Adrenal gland (tissue), 9 donors: ENCODE measurements at regions not wholly inside any gene's neighbourhood (a gene's known extent, or its start where the extent isn't known, plus 50 kb on each side); places are given as distances from the start of the nearest gene placed in this dataset.

Source experiments
- DNase-seq, 7 donors: peaks; one replicate each; pipeline ENCODE4 v3.0.0-alpha.2; 2019 to 2020
- H3K27ac ChIP-seq, 5 donors: fragments of 200-600 bp; sonication (generic) in 4 of 5; 1 replicate in 3 of 5; 2 replicates in 2 of 5; pipeline versions ENCODE4 v1.5.1 to v1.8.0; 2016 to 2020; ENCODE audit warnings: mild to moderate bottlenecking in 1 of 5
- H3K27me3 ChIP-seq: fragments of 200-600 bp; 2 replicates; pipeline ENCODE4 v1.8.0; 2021
- H3K36me3 ChIP-seq, 2 donors: fragments of 200-600 bp; replicated peaks in 1 of 2; 1 replicate in 1 of 2; 2 replicates in 1 of 2; pipeline versions ENCODE4 v1.5.1 to v1.8.0; 2018 to 2022
- H3K4me1 ChIP-seq, 2 donors: fragments of 200-600 bp; replicated peaks in 1 of 2; 1 replicate in 1 of 2; 2 replicates in 1 of 2; pipeline versions ENCODE4 v1.5.1 to v1.8.0; 2018 to 2021
- H3K4me3 ChIP-seq, 4 donors: fragments of 200-600 bp; sonication (generic) in 3 of 4; one replicate each; pipeline ENCODE4 v1.5.1; 2016 to 2018
- H3K9me3 ChIP-seq, 3 donors: fragments of 200-600 bp; sonication (generic) in 1 of 3; replicated peaks in 1 of 3; 1 replicate in 2 of 3; 2 replicates in 1 of 3; pipeline versions ENCODE4 v1.5.1 to v1.8.0; 2016 to 2021
- POLR2A ChIP-seq, 2 donors: fragments of 450-650 bp; IDR thresholded peaks; one replicate each; pipeline ENCODE4 v1.6.1; 2017; ENCODE audit warnings: antibody characterized with exemption in 2 of 2, mild to moderate bottlenecking in 2 of 2, moderate library complexity in 1 of 2
- WGBS, 4 donors: extraction: QIAGEN DNeasy Blood & Tissue Kit in 2 of 4; methylation state at CpG; one replicate each; pipeline versions ENCODE4 v1.1.5 to v1.1.7; 2013 to 2017; 5-methylcytosine and 5-hydroxymethylcytosine counted together
- intact Hi-C, 2 donors: fragments of 100-400 bp; cut with DNase I; formaldehyde crosslinking; loops; one replicate each; pipeline versions ENCODE4 v1.14.1 to v1.15.0; 2022 to 2023
- TF ChIP-seq, protein P1 (sequence below), 6 experiments: fragments of 450-650 bp in 4 of 6; fragments of 200-600 bp in 2 of 6; sonication (generic) in 1 of 6; IDR thresholded peaks; 1 replicate in 5 of 6; 2 replicates in 1 of 6; pipeline versions ENCODE4 v1.5.1 to v1.8.0; 2016 to 2021; ENCODE audit warnings: antibody characterized with exemption in 6 of 6, mild to moderate bottlenecking in 2 of 6, moderate library complexity in 1 of 6
- donor health status: healthy with polysubstance abuse.
- donor health status: Bipolar disorder and iron deficiency.
- donor health status: DM: yes; HTN: yes; CAD: no.
- donor health status: DM: no; HTN: no; CAD: no.
- donor health status: DM: no; HTN: no; CAD: no.

DNA sequence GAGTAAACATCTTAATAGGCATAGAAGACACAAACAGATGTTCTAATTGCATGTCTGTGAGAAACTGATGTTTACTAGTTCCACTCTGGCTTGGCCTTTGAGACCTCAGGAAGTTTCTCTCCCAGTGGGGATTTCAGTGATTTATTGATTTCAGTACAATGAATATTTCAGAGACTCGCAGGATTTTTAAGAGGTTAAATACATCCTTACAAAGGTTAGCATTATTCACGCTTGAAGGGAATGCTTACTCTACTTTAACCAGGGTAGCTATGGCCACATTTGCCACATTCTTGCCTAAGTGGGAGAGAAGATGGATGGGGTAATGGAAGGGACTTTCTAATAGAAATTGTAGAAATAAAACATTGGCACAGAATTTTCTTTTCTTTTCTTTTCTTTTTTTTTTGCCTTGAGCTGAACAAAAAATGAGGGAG, 480.1 kb downstream of the SPRY1 start:
- Histone ChIP-seq H3K27ac (peak overlapping the region in 1 of 5 donors; percentile 4), H3K27me3 (no peaks in the 10 kb centered on the region), H3K9me3 (no peaks in the 10 kb centered on the region), H3K4me3 (no peak overlapping the region), H3K36me3 (no peaks in the 10 kb centered on the region), H3K4me1 (peaks cover 4 to 21% of the 10 kb centered on the region in 2 donors)
- DNase-seq = no peak
- TF ChIP-seq, protein P1, sequence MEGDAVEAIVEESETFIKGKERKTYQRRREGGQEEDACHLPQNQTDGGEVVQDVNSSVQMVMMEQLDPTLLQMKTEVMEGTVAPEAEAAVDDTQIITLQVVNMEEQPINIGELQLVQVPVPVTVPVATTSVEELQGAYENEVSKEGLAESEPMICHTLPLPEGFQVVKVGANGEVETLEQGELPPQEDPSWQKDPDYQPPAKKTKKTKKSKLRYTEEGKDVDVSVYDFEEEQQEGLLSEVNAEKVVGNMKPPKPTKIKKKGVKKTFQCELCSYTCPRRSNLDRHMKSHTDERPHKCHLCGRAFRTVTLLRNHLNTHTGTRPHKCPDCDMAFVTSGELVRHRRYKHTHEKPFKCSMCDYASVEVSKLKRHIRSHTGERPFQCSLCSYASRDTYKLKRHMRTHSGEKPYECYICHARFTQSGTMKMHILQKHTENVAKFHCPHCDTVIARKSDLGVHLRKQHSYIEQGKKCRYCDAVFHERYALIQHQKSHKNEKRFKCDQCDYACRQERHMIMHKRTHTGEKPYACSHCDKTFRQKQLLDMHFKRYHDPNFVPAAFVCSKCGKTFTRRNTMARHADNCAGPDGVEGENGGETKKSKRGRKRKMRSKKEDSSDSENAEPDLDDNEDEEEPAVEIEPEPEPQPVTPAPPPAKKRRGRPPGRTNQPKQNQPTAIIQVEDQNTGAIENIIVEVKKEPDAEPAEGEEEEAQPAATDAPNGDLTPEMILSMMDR (IDR thresholded peaks at IDR 0.05) = no peak
- no peak for TF ChIP-seq POLR2A (IDR thresholded peaks at IDR 0.05)
- WGBS, 4 donors = 47 to 73% (median 64%) methylated on average over 2 of the region's 2 CpGs
- intact Hi-C loops = no loop called here

DNA sequence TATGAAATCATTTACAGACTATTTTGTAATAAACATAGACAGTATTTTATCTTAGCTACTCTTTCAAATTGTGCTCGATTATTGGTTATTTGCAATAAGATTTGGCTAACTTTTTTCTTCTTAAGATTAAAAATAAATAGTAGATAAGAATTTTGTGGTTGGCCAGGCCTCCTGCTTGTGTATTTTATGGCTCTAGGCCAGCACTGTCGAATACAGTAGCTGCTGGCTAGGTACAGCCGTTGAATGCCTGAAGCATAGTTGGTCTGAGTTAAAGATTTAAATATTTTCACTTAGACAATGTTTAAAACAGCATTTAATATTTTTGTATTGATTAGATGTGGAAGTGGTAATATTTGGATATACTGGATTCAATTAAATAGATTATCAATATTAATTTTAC, 481.0 kb downstream of the SPRY1 start:
- Histone ChIP-seq H3K9me3 (no peaks in the 10 kb centered on the region), H3K27ac (peak overlapping the region in 1 of 5 donors; percentile 10), H3K36me3 (no peaks in the 10 kb centered on the region), H3K4me3 (no peak overlapping the region), H3K27me3 (no peaks in the 10 kb centered on the region), H3K4me1 (peaks cover 4 to 16% of the 10 kb centered on the region in 2 donors)
- no peak for TF ChIP-seq POLR2A (IDR thresholded peaks at IDR 0.05)
- TF ChIP-seq, protein P1 (IDR thresholded peaks at IDR 0.05) = no peak
- WGBS, 4 donors = 10 to 19% (median 14%) methylated on average over 3 of the region's 3 CpGs
- intact Hi-C loops = no loop called here
- peak in 4 of 7 donors; percentile 39 to 46 (median 42) for DNase-seq

DNA sequence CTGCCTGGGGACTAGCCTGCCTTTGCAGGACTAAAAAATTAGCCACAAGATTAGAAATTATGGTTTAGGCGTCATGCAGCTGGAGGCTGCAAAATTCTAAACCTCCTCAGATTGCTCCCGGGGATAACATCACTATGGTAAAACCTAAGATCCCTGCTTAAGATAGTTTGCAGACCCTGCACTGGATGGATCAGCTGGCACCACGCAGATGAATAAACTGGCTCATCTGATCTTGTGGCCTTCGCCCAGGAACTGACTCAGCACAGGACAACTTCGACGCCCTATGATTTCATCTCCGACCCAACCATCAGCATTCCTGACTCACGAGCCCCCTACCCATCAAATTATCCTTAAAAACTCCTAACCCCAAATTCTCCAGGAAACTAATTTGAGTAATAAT, 482.4 kb downstream of the SPRY1 start:
- 63 to 81% (median 72%) methylated on average over 8 of the region's 8 CpGs for WGBS, 4 donors
- DNase-seq = peak in 3 of 7 donors; percentile 15 to 50 (median 39)
- H3K36me3 ChIP-seq = no peaks in the 10 kb centered on the region
- intact Hi-C loops = no loop called here
- TF ChIP-seq, protein P1 (IDR thresholded peaks at IDR 0.05) = no peak
- TF ChIP-seq POLR2A (IDR thresholded peaks at IDR 0.05) = no peak
- H3K9me3 ChIP-seq = no peaks in the 10 kb centered on the region
- no peak overlapping the region for H3K4me3 ChIP-seq
- no peaks in the 10 kb centered on the region for H3K27me3 ChIP-seq
- H3K4me1 ChIP-seq = peaks cover 4 to 14% of the 10 kb centered on the region in 2 donors
- no peak overlapping the region for H3K27ac ChIP-seq

DNA sequence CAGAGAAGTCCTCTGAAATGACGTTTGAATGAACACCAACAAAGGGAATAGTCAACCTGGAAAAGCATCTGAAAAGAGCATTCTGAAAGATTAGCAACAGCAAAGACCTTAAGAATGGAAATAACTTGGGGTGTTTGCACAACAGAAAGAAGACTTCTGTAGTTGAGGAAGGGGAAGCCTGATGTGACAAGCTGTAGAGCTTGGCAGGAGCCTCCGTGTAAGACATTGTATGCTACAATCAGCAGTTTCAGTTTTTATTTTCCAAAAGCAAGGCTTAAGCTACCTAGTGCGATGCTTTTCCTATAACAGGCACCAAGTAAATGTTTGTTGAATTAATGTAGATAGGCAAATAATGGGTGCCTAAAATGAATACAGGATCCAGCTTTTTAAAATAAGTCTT, 484.0 kb downstream of the SPRY1 start:
- H3K4me1 ChIP-seq = peaks cover 4 to 8% of the 10 kb centered on the region in 2 donors
- WGBS, 4 donors = 61 to 77% (median 68%) methylated on average over 3 of the region's 3 CpGs
- intact Hi-C loops = no loop called here
- H3K4me3 ChIP-seq = no peak overlapping the region
- TF ChIP-seq, protein P1 (IDR thresholded peaks at IDR 0.05) = no peak
- no peak for TF ChIP-seq POLR2A (IDR thresholded peaks at IDR 0.05)
- DNase-seq = no peak
- no peaks in the 10 kb centered on the region for H3K36me3 ChIP-seq
- H3K27me3 ChIP-seq = no peaks in the 10 kb centered on the region
- H3K9me3 ChIP-seq = no peaks in the 10 kb centered on the region
- no peak overlapping the region for H3K27ac ChIP-seq
